ENCODE measurements at regions not wholly inside any gene's neighbourhood (a gene's known extent, or its start where the extent isn't known, plus 50 kb on each side); places are given as distances from the start of the nearest gene placed in this dataset.

DNA sequence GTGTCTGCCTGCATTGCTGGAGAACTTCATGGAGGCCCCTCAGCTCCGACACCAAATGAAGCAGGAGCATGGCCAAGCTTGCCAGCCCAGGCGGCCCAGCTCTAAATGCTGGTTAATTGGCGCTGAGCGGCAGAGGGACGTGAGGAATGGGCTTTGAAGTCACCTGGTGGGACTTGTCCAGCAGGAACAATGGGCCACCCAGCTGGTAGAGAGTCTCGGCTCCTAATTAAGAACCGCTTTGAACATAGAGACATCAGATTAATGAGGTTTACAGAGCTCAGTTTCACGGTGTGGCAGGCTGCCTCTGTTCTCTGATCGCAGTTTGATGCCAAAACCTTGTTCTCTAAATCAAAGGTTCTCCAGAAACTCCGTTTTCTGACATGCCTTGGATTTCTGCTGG, 77.5 kb upstream of the LINGO1 start:
- TF ChIP-seq, protein P1, sequence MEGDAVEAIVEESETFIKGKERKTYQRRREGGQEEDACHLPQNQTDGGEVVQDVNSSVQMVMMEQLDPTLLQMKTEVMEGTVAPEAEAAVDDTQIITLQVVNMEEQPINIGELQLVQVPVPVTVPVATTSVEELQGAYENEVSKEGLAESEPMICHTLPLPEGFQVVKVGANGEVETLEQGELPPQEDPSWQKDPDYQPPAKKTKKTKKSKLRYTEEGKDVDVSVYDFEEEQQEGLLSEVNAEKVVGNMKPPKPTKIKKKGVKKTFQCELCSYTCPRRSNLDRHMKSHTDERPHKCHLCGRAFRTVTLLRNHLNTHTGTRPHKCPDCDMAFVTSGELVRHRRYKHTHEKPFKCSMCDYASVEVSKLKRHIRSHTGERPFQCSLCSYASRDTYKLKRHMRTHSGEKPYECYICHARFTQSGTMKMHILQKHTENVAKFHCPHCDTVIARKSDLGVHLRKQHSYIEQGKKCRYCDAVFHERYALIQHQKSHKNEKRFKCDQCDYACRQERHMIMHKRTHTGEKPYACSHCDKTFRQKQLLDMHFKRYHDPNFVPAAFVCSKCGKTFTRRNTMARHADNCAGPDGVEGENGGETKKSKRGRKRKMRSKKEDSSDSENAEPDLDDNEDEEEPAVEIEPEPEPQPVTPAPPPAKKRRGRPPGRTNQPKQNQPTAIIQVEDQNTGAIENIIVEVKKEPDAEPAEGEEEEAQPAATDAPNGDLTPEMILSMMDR (conservative IDR thresholded peaks at IDR 0.05 in 1 of 2, IDR thresholded peaks at IDR 0.05 in 1 of 2; ENCODE audit: low read depth in 1 of 2, low read length in 2 of 2): no peak
- TF ChIP-seq EZH2 (IDR thresholded peaks at IDR 0.05; ENCODE audit: low read length, missing control alignments): no peak
